HFFc6 (cell line): ENCODE measurements at regions not wholly inside any gene's neighbourhood (a gene's known extent, or its start where the extent isn't known, plus 50 kb on each side); places are given as distances from the start of the nearest gene placed in this dataset.

Source experiments
- DNase-seq: peaks from one replicate; pipeline ENCODE4 v3.0.0-alpha.2; 2018
- H3K27ac Mint-ChIP-seq: 2 replicates; pipeline ENCODE4 v1.8.0; 2020; ENCODE audit warnings: mild to moderate bottlenecking, mixed read lengths
- H3K27me3 Mint-ChIP-seq: 2 replicates; pipeline ENCODE4 v1.8.0; 2021; ENCODE audit warnings: mild to moderate bottlenecking, moderate library complexity, mixed read lengths; ENCODE audit not compliant: insufficient read depth
- H3K36me3 Mint-ChIP-seq: 2 replicates; pipeline ENCODE4 v1.8.0; 2021; ENCODE audit warnings: low read depth, mixed read lengths
- H3K4me1 Mint-ChIP-seq: 2 replicates; pipeline ENCODE4 v1.8.0; 2020; ENCODE audit warnings: low read depth, mixed read lengths
- H3K4me3 Mint-ChIP-seq: 2 replicates; pipeline ENCODE4 v1.8.0; 2020; ENCODE audit warnings: mild to moderate bottlenecking, moderate library complexity, mixed read lengths
- H3K9me3 Mint-ChIP-seq: 2 replicates; pipeline ENCODE4 v1.8.0; 2020; ENCODE audit warnings: mild to moderate bottlenecking, mixed read lengths
- CTCF ChIP-seq: fragments of 200-600 bp; sonication (generic); IDR thresholded peaks from 2 replicates; pipeline ENCODE4 v1.5.0; 2021; ENCODE audit warnings: antibody characterized with exemption, mild to moderate bottlenecking

GRCh38 chr11:39990421-39990831, 1469.0 kb downstream of the LRRC4C start:
- Mint-ChIP-seq H3K36me3 (no peaks in the 10 kb centered on the region), H3K4me3 (no peak overlapping the region), H3K9me3 (peaks cover 40% of the 10 kb centered on the region), H3K27me3 (peaks cover 1% of the 10 kb centered on the region), H3K27ac (no peak overlapping the region), H3K4me1 (no peaks in the 10 kb centered on the region)
- TF ChIP-seq CTCF: no peak
- no peak for DNase-seq

GRCh38 chr11:39975091-39975490, 1484.4 kb downstream of the LRRC4C start:
- Mint-ChIP-seq H3K9me3 (peaks cover 21% of the 10 kb centered on the region), H3K4me3 (no peak overlapping the region), H3K4me1 (no peaks in the 10 kb centered on the region), H3K36me3 (no peaks in the 10 kb centered on the region), H3K27ac (no peak overlapping the region), H3K27me3 (no peaks in the 10 kb centered on the region)
- no peak for DNase-seq
- no peak for TF ChIP-seq CTCF

- no peaks in the 10 kb centered on the region for H3K36me3 Mint-ChIP-seq
- no peaks in the 10 kb centered on the region for H3K4me1 Mint-ChIP-seq
- H3K27ac Mint-ChIP-seq: no peak overlapping the region
- H3K27me3 Mint-ChIP-seq: no peaks in the 10 kb centered on the region
- no peak overlapping the region for H3K4me3 Mint-ChIP-seq
- no peak for TF ChIP-seq CTCF
- no peak for DNase-seq
- H3K9me3 Mint-ChIP-seq: peaks cover 26% of the 10 kb centered on the region
Observed at GRCh38 chr11:39972461-39972860, 1487.0 kb downstream of the LRRC4C start.

- no peak for DNase-seq
- H3K27ac Mint-ChIP-seq: no peak overlapping the region
- H3K4me1 Mint-ChIP-seq: no peaks in the 10 kb centered on the region
- TF ChIP-seq CTCF: no peak
- no peaks in the 10 kb centered on the region for H3K27me3 Mint-ChIP-seq
- no peaks in the 10 kb centered on the region for H3K36me3 Mint-ChIP-seq
- no peak overlapping the region for H3K4me3 Mint-ChIP-seq
- peaks cover 31% of the 10 kb centered on the region for H3K9me3 Mint-ChIP-seq
Observed at GRCh38 chr11:39971938-39972337, 1487.5 kb downstream of the LRRC4C start.

- peaks cover 31% of the 10 kb centered on the region for H3K9me3 Mint-ChIP-seq
- TF ChIP-seq CTCF: no peak
- H3K4me3 Mint-ChIP-seq: no peak overlapping the region
- H3K36me3 Mint-ChIP-seq: no peaks in the 10 kb centered on the region
- DNase-seq: no peak
- no peaks in the 10 kb centered on the region for H3K27me3 Mint-ChIP-seq
- H3K27ac Mint-ChIP-seq: no peak overlapping the region
- no peaks in the 10 kb centered on the region for H3K4me1 Mint-ChIP-seq
Observed at GRCh38 chr11:39968071-39968470, 1491.4 kb downstream of the LRRC4C start.

GRCh38 chr11:39965701-39966100, 1493.8 kb downstream of the LRRC4C start:
- Mint-ChIP-seq H3K4me3 (no peak overlapping the region), H3K27ac (no peak overlapping the region), H3K4me1 (no peaks in the 10 kb centered on the region), H3K27me3 (no peaks in the 10 kb centered on the region), H3K9me3 (peaks cover 36% of the 10 kb centered on the region), H3K36me3 (no peaks in the 10 kb centered on the region)
- no peak for TF ChIP-seq CTCF
- no peak for DNase-seq
